ENCODE measurements at regions not wholly inside any gene's neighbourhood (a gene's known extent, or its start where the extent isn't known, plus 50 kb on each side); places are given as distances from the start of the nearest gene placed in this dataset.

GRCh38 chr1:190897233-190897632 lies 419.6 kb upstream of the BRINP3 start:
- TF ChIP-seq BACH2 (CRISPR knock-in tag; IDR thresholded peaks at IDR 0.05; ENCODE audit: borderline replicate concordance) (no peak), RARB (CRISPR knock-in tag; IDR thresholded peaks at IDR 0.05) (no peak), CSRNP3 (CRISPR knock-in tag; IDR thresholded peaks at IDR 0.05) (no peak), POU6F1 (CRISPR knock-in tag; IDR thresholded peaks at IDR 0.05; ENCODE audit: borderline replicate concordance, low read depth) (no peak), ARNTL (CRISPR knock-in tag; IDR thresholded peaks at IDR 0.05; ENCODE audit: borderline replicate concordance, low read depth) (no peak), CREB5 (CRISPR knock-in tag; IDR thresholded peaks at IDR 0.05; ENCODE audit: low read depth) (no peak), ZFP3 (CRISPR knock-in tag; IDR thresholded peaks at IDR 0.05) (no peak), GLIS3 (CRISPR knock-in tag; IDR thresholded peaks at IDR 0.05) (no peak), PATZ1 (CRISPR knock-in tag; IDR thresholded peaks at IDR 0.05; ENCODE audit: borderline replicate concordance) (no peak), ZNF565 (CRISPR knock-in tag; conservative IDR thresholded peaks at IDR 0.05; ENCODE audit: low read depth) (no peak), TOX (CRISPR knock-in tag; IDR thresholded peaks at IDR 0.05; ENCODE audit: borderline replicate concordance) (no peak), ISL1 (CRISPR knock-in tag; IDR thresholded peaks at IDR 0.05) (no peak), ZNF8 (CRISPR knock-in tag; IDR thresholded peaks at IDR 0.05) (no peak), ZFP30 (CRISPR knock-in tag; IDR thresholded peaks at IDR 0.05) (no peak)

Measured in SK-N-SH treated with all-trans-retinoic acid at 6 μM for 48 hours (cell line).